Brain microvascular endothelial cell (primary cell): ENCODE measurements at regions not wholly inside any gene's neighbourhood (a gene's known extent, or its start where the extent isn't known, plus 50 kb on each side); places are given as distances from the start of the nearest gene placed in this dataset.

Experiments used
- DNase-seq: peaks from one replicate; pipeline ENCODE4 v3.0.0-alpha.2; 2020
- H3K27ac ChIP-seq: fragments of 250-450 bp; sonication (Bioruptor Pico); 2 replicates; pipeline ENCODE4 v1.5.1; 2020; ENCODE audit warnings: mild to moderate bottlenecking, moderate library complexity
- H3K27me3 ChIP-seq: fragments of 250-450 bp; sonication (Bioruptor Pico); replicated peaks from 2 replicates; pipeline ENCODE4 v1.5.1; 2020; ENCODE audit warnings: mild to moderate bottlenecking
- H3K36me3 ChIP-seq: fragments of 250-450 bp; sonication (Bioruptor Pico); replicated peaks from 2 replicates; pipeline ENCODE4 v1.5.1; 2020; ENCODE audit warnings: mild to moderate bottlenecking
- H3K4me3 ChIP-seq: 2 replicates; pipeline ENCODE4 v1.5.1; 2011; ENCODE audit warnings: low read depth, mild to moderate bottlenecking, control low read depth, low read length, moderate library complexity
- CTCF ChIP-seq: IDR thresholded peaks from 2 replicates; pipeline ENCODE4 v1.5.1; 2011; ENCODE audit warnings: low read depth, mild to moderate bottlenecking, moderate library complexity, low read length, control low read depth, inconsistent platforms; ENCODE audit errors: missing control alignments
- in situ Hi-C: cut with HindIII; loops from 2 replicates; pipeline ENCODE4 v1.10.0; 2017; ENCODE audit warnings: low sequenced_read_pairs, low pct_ligation_motif_present

GRCh38 chr11:112516261-112516660 lies 255.6 kb upstream of the PLET1 start:
- no peak for TF ChIP-seq CTCF
- no peak for DNase-seq
- H3K27me3 ChIP-seq = no peaks in the 10 kb centered on the region
- in situ Hi-C loops = no loop called here
- no peaks in the 10 kb centered on the region for H3K36me3 ChIP-seq
- H3K4me3 ChIP-seq = no peak overlapping the region
- no peak overlapping the region for H3K27ac ChIP-seq

- Histone ChIP-seq H3K27me3 (no peaks in the 10 kb centered on the region), H3K27ac (no peak overlapping the region), H3K4me3 (no peak overlapping the region), H3K36me3 (no peaks in the 10 kb centered on the region)
- no peak for TF ChIP-seq CTCF
- in situ Hi-C loops = no loop called here
- no peak for DNase-seq
These were observed 256.1 kb upstream of the PLET1 start for GRCh38 chr11:112516755-112517154.

- Histone ChIP-seq H3K4me3 (no peak overlapping the region), H3K27me3 (no peaks in the 10 kb centered on the region), H3K36me3 (no peaks in the 10 kb centered on the region), H3K27ac (no peak overlapping the region)
- in situ Hi-C loops = no loop called here
- no peak for TF ChIP-seq CTCF
- DNase-seq = no peak
These were observed 257.7 kb upstream of the PLET1 start for GRCh38 chr11:112518371-112518770.

GRCh38 chr11:112519751-112520150 lies 259.1 kb upstream of the PLET1 start:
- no peaks in the 10 kb centered on the region for H3K36me3 ChIP-seq
- no peaks in the 10 kb centered on the region for H3K27me3 ChIP-seq
- no peak overlapping the region for H3K4me3 ChIP-seq
- TF ChIP-seq CTCF = no peak
- in situ Hi-C loops = no loop called here
- H3K27ac ChIP-seq = no peak overlapping the region
- DNase-seq = no peak

- H3K27ac ChIP-seq = no peak overlapping the region
- TF ChIP-seq CTCF = no peak
- in situ Hi-C loops = no loop called here
- no peak overlapping the region for H3K4me3 ChIP-seq
- no peaks in the 10 kb centered on the region for H3K27me3 ChIP-seq
- DNase-seq = no peak
- H3K36me3 ChIP-seq = no peaks in the 10 kb centered on the region
These were observed 259.7 kb upstream of the PLET1 start for GRCh38 chr11:112520354-112520753.

- in situ Hi-C loops = no loop called here
- no peak overlapping the region for H3K27ac ChIP-seq
- H3K36me3 ChIP-seq = no peaks in the 10 kb centered on the region
- DNase-seq = no peak
- H3K4me3 ChIP-seq = no peak overlapping the region
- no peaks in the 10 kb centered on the region for H3K27me3 ChIP-seq
- TF ChIP-seq CTCF = no peak
These were observed 261.9 kb upstream of the PLET1 start for GRCh38 chr11:112522536-112522935.
